Activated B cell treated with CpG ODN at 0.5 μM for 24 hours (primary cell): ENCODE measurements at regions not wholly inside any gene's neighbourhood (a gene's known extent, or its start where the extent isn't known, plus 50 kb on each side); places are given as distances from the start of the nearest gene placed in this dataset.

Source experiments
- ATAC-seq: fragments of 200-7000 bp; cut with Tn5 transposase; one replicate; pipeline ENCODE4 v1.10.0; 2021; ENCODE audit warnings: low read depth, mild to moderate bottlenecking, moderate library complexity
- CTCF ChIA-PET: fragments of 350-600 bp; sonication (Branson Sonifier 250); formaldehyde crosslinking; loops from one replicate; lab custom pipeline; 2021; ENCODE audit warnings: antibody characterized with exemption; lab: Charles Lee
- POLR2A ChIA-PET: fragments of 350-600 bp; sonication (Branson Sonifier 250); formaldehyde crosslinking; loops from one replicate; lab custom pipeline; 2021; ENCODE audit warnings: antibody characterized with exemption; lab: Charles Lee
- DNase-seq: peaks from one replicate; pipeline ENCODE4 v3.0.0; 2022
- H3K27ac Mint-ChIP-seq: one replicate; pipeline ENCODE4 v1.8.0; 2020; ENCODE audit warnings: mixed read lengths
- H3K27me3 Mint-ChIP-seq: one replicate; pipeline ENCODE4 v1.8.0; 2021; ENCODE audit warnings: mixed read lengths
- H3K36me3 Mint-ChIP-seq: one replicate; pipeline ENCODE4 v1.8.0; 2021; ENCODE audit warnings: low read depth, mixed read lengths
- H3K4me1 Mint-ChIP-seq: one replicate; pipeline ENCODE4 v1.8.0; 2021; ENCODE audit warnings: mixed read lengths
- H3K4me3 Mint-ChIP-seq: one replicate; pipeline ENCODE4 v1.8.0; 2020; ENCODE audit warnings: mild to moderate bottlenecking, mixed read lengths
- H3K9me3 Mint-ChIP-seq: one replicate; pipeline ENCODE4 v1.8.0; 2020; ENCODE audit warnings: mixed read lengths
- CTCF ChIP-seq: fragments of 200-600 bp; IDR thresholded peaks from one replicate; pipeline ENCODE4 v1.8.0; 2022; ENCODE audit warnings: antibody characterized with exemption, mild to moderate bottlenecking
- intact Hi-C: fragments of 100-400 bp; cut with micrococcal nuclease; formaldehyde crosslinking; loops from one replicate; pipeline ENCODE4 v1.15.1; 2024

DNA sequence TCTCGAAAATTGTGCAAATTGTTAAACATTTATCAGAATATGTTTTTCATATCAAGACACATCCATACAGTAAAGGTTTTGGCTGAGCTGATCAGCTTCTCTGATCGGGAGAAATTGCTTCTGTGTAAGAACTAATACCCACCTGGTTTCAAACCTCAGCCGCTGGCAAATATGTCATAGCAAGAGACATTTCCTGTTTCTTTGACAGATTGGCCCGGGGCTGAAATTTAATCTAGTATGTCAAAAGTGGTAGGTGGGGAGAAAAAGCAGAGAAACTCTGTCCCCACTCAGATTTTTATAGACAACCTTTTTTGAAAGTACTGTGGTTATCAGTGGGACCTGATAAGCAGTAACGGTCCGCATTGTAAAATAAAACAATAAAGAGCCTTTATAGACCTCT is 88.8 kb upstream of the SLC24A5 start:
- Mint-ChIP-seq H3K4me3 (no peak overlapping the region), H3K9me3 (no peaks in the 10 kb centered on the region), H3K4me1 (no peaks in the 10 kb centered on the region), H3K27me3 (no peaks in the 10 kb centered on the region), H3K27ac (no peak overlapping the region), H3K36me3 (no peaks in the 10 kb centered on the region)
- no peak for TF ChIP-seq CTCF
- DNase-seq (no peak), ATAC-seq (no peak)
- intact Hi-C loops = no loop called here
- CTCF ChIA-PET = no interaction called here
- POLR2A ChIA-PET = no interaction called here

- Mint-ChIP-seq H3K4me3 (no peak overlapping the region), H3K27ac (no peak overlapping the region), H3K27me3 (no peaks in the 10 kb centered on the region), H3K4me1 (no peaks in the 10 kb centered on the region), H3K36me3 (no peaks in the 10 kb centered on the region), H3K9me3 (no peaks in the 10 kb centered on the region)
- TF ChIP-seq CTCF = no peak
- intact Hi-C loops = no loop called here
- ATAC-seq = no peak
- POLR2A ChIA-PET = no interaction called here
- CTCF ChIA-PET = no interaction called here
- DNase-seq = no peak
These were observed 87.9 kb upstream of the SLC24A5 start for GRCh38 chr15:48032911-48033310.

DNA sequence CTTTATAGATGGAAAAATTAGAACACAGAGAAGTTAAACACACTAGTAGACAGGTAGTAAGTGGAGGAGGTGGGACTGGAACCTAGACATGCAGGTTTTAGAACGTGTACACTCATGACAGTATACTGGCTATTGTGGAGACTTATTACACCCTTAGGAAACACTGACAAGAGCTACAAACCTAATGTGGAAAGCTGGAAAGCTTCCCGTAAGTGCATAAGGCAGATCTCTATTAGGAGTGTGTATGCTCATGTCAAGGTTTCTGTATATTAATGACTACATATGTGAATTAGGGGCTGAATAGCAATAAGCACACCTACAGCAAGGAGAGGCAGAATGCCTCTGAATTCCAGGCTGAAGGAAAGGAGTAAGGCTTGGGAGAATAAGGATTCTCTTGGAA is 82.6 kb upstream of the SLC24A5 start:
- ATAC-seq (no peak), DNase-seq (no peak)
- intact Hi-C loops = no loop called here
- no peak overlapping the region for H3K4me3 Mint-ChIP-seq
- no peak overlapping the region for H3K27ac Mint-ChIP-seq
- no peaks in the 10 kb centered on the region for H3K27me3 Mint-ChIP-seq
- CTCF ChIA-PET = no interaction called here
- POLR2A ChIA-PET = no interaction called here
- no peaks in the 10 kb centered on the region for H3K4me1 Mint-ChIP-seq
- no peaks in the 10 kb centered on the region for H3K36me3 Mint-ChIP-seq
- H3K9me3 Mint-ChIP-seq = peaks cover 1% of the 10 kb centered on the region
- no peak for TF ChIP-seq CTCF

- no peak overlapping the region for H3K27ac Mint-ChIP-seq
- H3K9me3 Mint-ChIP-seq = peaks cover 2% of the 10 kb centered on the region
- intact Hi-C loops = no loop called here
- ChIA-PET CTCF (no interaction called here), POLR2A (no interaction called here)
- H3K4me3 Mint-ChIP-seq = no peak overlapping the region
- no peaks in the 10 kb centered on the region for H3K4me1 Mint-ChIP-seq
- H3K36me3 Mint-ChIP-seq = no peaks in the 10 kb centered on the region
- DNase-seq = no peak
- no peak for TF ChIP-seq CTCF
- no peak for ATAC-seq
- no peaks in the 10 kb centered on the region for H3K27me3 Mint-ChIP-seq
These were observed 80.5 kb upstream of the SLC24A5 start for GRCh38 chr15:48040166-48040817.

DNA sequence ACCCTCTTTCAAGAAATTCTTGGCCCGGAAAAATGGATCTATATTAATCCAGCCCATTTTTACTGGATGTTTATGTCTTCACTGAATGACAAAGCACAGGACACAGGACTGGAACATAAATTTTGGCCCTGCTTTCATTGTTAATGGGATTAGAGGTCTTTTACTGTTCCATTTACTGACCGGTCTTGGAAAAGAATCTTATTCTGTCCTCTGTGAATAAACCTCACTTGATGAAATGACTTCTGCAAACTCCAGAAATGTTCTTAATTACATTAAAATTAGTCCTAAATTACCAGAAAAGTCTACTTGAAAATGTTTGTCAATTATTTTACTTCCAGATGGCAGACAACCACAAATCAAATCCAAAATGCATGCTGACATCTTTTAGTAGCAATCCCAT is 79.3 kb upstream of the SLC24A5 start:
- ChIA-PET CTCF (no interaction called here), POLR2A (no interaction called here)
- intact Hi-C loops = no loop called here
- Mint-ChIP-seq H3K9me3 (peaks cover 2% of the 10 kb centered on the region), H3K27me3 (no peaks in the 10 kb centered on the region), H3K4me1 (no peaks in the 10 kb centered on the region), H3K4me3 (no peak overlapping the region), H3K27ac (no peak overlapping the region), H3K36me3 (no peaks in the 10 kb centered on the region)
- DNase-seq (no peak), ATAC-seq (no peak)
- TF ChIP-seq CTCF = no peak
